HEK293 (cell line): ENCODE measurements at regions not wholly inside any gene's neighbourhood (a gene's known extent, or its start where the extent isn't known, plus 50 kb on each side); places are given as distances from the start of the nearest gene placed in this dataset.

Experiments used
- CTCF ChIA-PET: fragments of 350-600 bp; formaldehyde crosslinking; extraction: SDS; loops from one replicate; lab custom pipeline; 2021; ENCODE audit warnings: antibody characterized with exemption; lab: Yijun Ruan, JAX
- POLR2A ChIA-PET: fragments of 300-600 bp; formaldehyde crosslinking; extraction: SDS; loops from one replicate; lab custom pipeline; 2020; ENCODE audit warnings: antibody characterized with exemption, inconsistent platforms; lab: Yijun Ruan, JAX
- H3K27ac ChIP-seq: fragments of 200-500 bp; sonication (Bioruptor generic); 2 replicates; pipeline ENCODE4 v1.5.1; 2014; ENCODE audit warnings: low read depth, low read length, control low read depth, inconsistent platforms; ENCODE audit errors: extremely low read depth
- H3K36me3 ChIP-seq, 2 experiments: fragments of 200-500 bp in 1 of 2; sonication (Bioruptor generic) in 1 of 2; 1 replicate in 1 of 2; 2 replicates in 1 of 2; pipeline ENCODE4 v1.5.1; 2014 to 2017; ENCODE audit warnings: inconsistent platforms in 2 of 2, low read length in 2 of 2; ENCODE audit not compliant: control insufficient read depth in 2 of 2, insufficient read depth in 1 of 2
- H3K4me1 ChIP-seq: fragments of 200-500 bp; sonication (Bioruptor generic); 2 replicates; pipeline ENCODE4 v1.5.1; 2014; ENCODE audit warnings: mild to moderate bottlenecking, low read length, inconsistent platforms; ENCODE audit not compliant: control insufficient read depth, insufficient read depth
- H3K4me3 ChIP-seq: 2 replicates; pipeline ENCODE4 v1.5.1; 2011; ENCODE audit warnings: low read depth, mild to moderate bottlenecking, control low read depth, low read length, moderate library complexity
- H3K9me3 ChIP-seq: fragments of 200-500 bp; sonication (Bioruptor generic); 2 replicates; pipeline ENCODE4 v1.5.1; 2014; ENCODE audit warnings: low read depth, low read length, inconsistent platforms; ENCODE audit not compliant: control insufficient read depth, insufficient read depth
- EGR2 ChIP-seq: fragments of 450-650 bp; formaldehyde crosslinking; IDR thresholded peaks from 2 replicates; pipeline ENCODE4 v1.5.1; 2016; ENCODE audit warnings: low read depth, missing biosample characterization, missing genetic modification characterization
- GFI1B ChIP-seq: fragments of 450-650 bp; formaldehyde crosslinking; IDR thresholded peaks from 2 replicates; pipeline ENCODE4 v1.5.1; 2016; ENCODE audit warnings: missing biosample characterization, missing genetic modification characterization
- GLI2 ChIP-seq: fragments of 450-650 bp; formaldehyde crosslinking; IDR thresholded peaks from 2 replicates; pipeline ENCODE4; 2017; ENCODE audit warnings: missing biosample characterization, missing genetic modification characterization, low read depth, borderline replicate concordance
- HOXA7 ChIP-seq: sonication (generic); formaldehyde crosslinking; IDR thresholded peaks from 2 replicates; pipeline ENCODE4 v1.8.1; 2022; ENCODE audit warnings: missing genetic modification reagents, borderline replicate concordance
- KLF8 ChIP-seq: fragments of 450-650 bp; formaldehyde crosslinking; IDR thresholded peaks from 2 replicates; pipeline ENCODE4 v1.5.1; 2016; ENCODE audit warnings: missing biosample characterization, missing genetic modification characterization
- RBAK ChIP-seq: fragments of 450-650 bp; formaldehyde crosslinking; IDR thresholded peaks from 2 replicates; pipeline ENCODE4 v1.5.1; 2016; ENCODE audit warnings: missing biosample characterization, missing genetic modification characterization
- REPIN1 ChIP-seq: fragments of 450-650 bp; formaldehyde crosslinking; IDR thresholded peaks from 2 replicates; pipeline ENCODE4 v1.5.1; 2017; ENCODE audit warnings: missing biosample characterization, missing genetic modification characterization, low read depth
- SCRT2 ChIP-seq: fragments of 450-650 bp; formaldehyde crosslinking; IDR thresholded peaks from 2 replicates; pipeline ENCODE4 v1.5.1; 2016; ENCODE audit warnings: missing biosample characterization, missing genetic modification characterization
- TRIM28 ChIP-seq: IDR thresholded peaks from 2 replicates; pipeline ENCODE4 v1.6.1; 2011; ENCODE audit warnings: low read length, control low read depth, borderline replicate concordance
- ZBTB1 ChIP-seq: fragments of 450-650 bp; formaldehyde crosslinking; IDR thresholded peaks from 2 replicates; pipeline ENCODE4 v1.5.1; 2016; ENCODE audit warnings: missing biosample characterization, missing genetic modification characterization
- ZNF114 ChIP-seq: fragments of 450-650 bp; formaldehyde crosslinking; IDR thresholded peaks from 2 replicates; pipeline ENCODE4 v1.5.0; 2017; ENCODE audit warnings: missing biosample characterization, missing genetic modification characterization
- ZNF133 ChIP-seq: fragments of 450-650 bp; formaldehyde crosslinking; IDR thresholded peaks from 2 replicates; pipeline ENCODE4 v1.5.1; 2016; ENCODE audit warnings: missing biosample characterization, missing genetic modification characterization
- ZNF146 ChIP-seq: fragments of 450-650 bp; formaldehyde crosslinking; IDR thresholded peaks from 2 replicates; pipeline ENCODE4 v1.5.1; 2016; ENCODE audit warnings: missing biosample characterization, missing genetic modification characterization
- ZNF2 ChIP-seq: fragments of 450-650 bp; formaldehyde crosslinking; IDR thresholded peaks from 2 replicates; pipeline ENCODE4 v1.5.1; 2016; ENCODE audit warnings: missing biosample characterization, missing genetic modification characterization
- ZNF214 ChIP-seq: fragments of 450-650 bp; formaldehyde crosslinking; IDR thresholded peaks from 2 replicates; pipeline ENCODE4 v1.5.1; 2017; ENCODE audit warnings: missing biosample characterization, mild to moderate bottlenecking, missing genetic modification characterization, borderline replicate concordance
- ZNF223 ChIP-seq: fragments of 450-650 bp; formaldehyde crosslinking; IDR thresholded peaks from 2 replicates; pipeline ENCODE4 v1.5.1; 2016; ENCODE audit warnings: missing biosample characterization, missing genetic modification characterization
- ZNF274 ChIP-seq, 2 experiments: fragments of 200-500 bp in 1 of 2; fragments of 450-650 bp in 1 of 2; sonication (Bioruptor generic) in 1 of 2; formaldehyde crosslinking in 1 of 2; IDR thresholded peaks; 2 replicates each; pipeline versions ENCODE4 v1.5.1 to v1.6.1; 2014 to 2016; ENCODE audit warnings: borderline replicate concordance in 1 of 2, inconsistent platforms in 1 of 2, low read length in 1 of 2, missing biosample characterization in 1 of 2, missing genetic modification characterization in 1 of 2
- ZNF311 ChIP-seq: fragments of 450-650 bp; formaldehyde crosslinking; IDR thresholded peaks from 2 replicates; pipeline ENCODE4 v1.5.1; 2017; ENCODE audit warnings: missing biosample characterization, missing genetic modification characterization, borderline replicate concordance
- ZNF37A ChIP-seq: fragments of 450-650 bp; IDR thresholded peaks from 2 replicates; pipeline ENCODE4 v1.5.1; 2018; ENCODE audit warnings: missing biosample characterization, missing genetic modification characterization
- ZNF529 ChIP-seq: fragments of 450-650 bp; formaldehyde crosslinking; IDR thresholded peaks from 2 replicates; pipeline ENCODE4 v1.5.1; 2017; ENCODE audit warnings: missing genetic modification characterization, missing biosample characterization; ENCODE audit not compliant: insufficient replicate concordance
- ZNF677 ChIP-seq: fragments of 450-650 bp; IDR thresholded peaks from 2 replicates; pipeline ENCODE4 v1.5.0; 2018; ENCODE audit warnings: missing biosample characterization, mild to moderate bottlenecking, missing genetic modification characterization, moderate library complexity
- ZNF747 ChIP-seq: fragments of 450-650 bp; formaldehyde crosslinking; IDR thresholded peaks from 2 replicates; pipeline ENCODE4 v1.5.1; 2016; ENCODE audit warnings: missing biosample characterization, missing genetic modification characterization
- ZNF776 ChIP-seq: fragments of 450-650 bp; formaldehyde crosslinking; IDR thresholded peaks from 2 replicates; pipeline ENCODE4 v1.5.0; 2017; ENCODE audit warnings: missing biosample characterization, missing genetic modification characterization, borderline replicate concordance
- ZNF777 ChIP-seq: fragments of 450-650 bp; formaldehyde crosslinking; IDR thresholded peaks from 2 replicates; pipeline ENCODE4 v1.5.1; 2017; ENCODE audit warnings: missing biosample characterization, missing genetic modification characterization, borderline replicate concordance
- ZSCAN16 ChIP-seq: fragments of 450-650 bp; formaldehyde crosslinking; IDR thresholded peaks from 2 replicates; pipeline ENCODE4 v1.5.1; 2016; ENCODE audit warnings: missing biosample characterization, missing genetic modification characterization
- TF ChIP-seq, protein P1 (sequence below): fragments of 450-650 bp; formaldehyde crosslinking; IDR thresholded peaks from 2 replicates; pipeline ENCODE4 v1.5.1; 2017; ENCODE audit warnings: missing biosample characterization, missing genetic modification characterization
- TF ChIP-seq, protein P2 (sequence below): fragments of 450-650 bp; formaldehyde crosslinking; IDR thresholded peaks from 2 replicates; pipeline ENCODE4 v1.5.1; 2016; ENCODE audit warnings: missing biosample characterization, missing genetic modification characterization
- TF ChIP-seq, protein P3 (sequence below): fragments of 450-650 bp; formaldehyde crosslinking; IDR thresholded peaks from 2 replicates; pipeline ENCODE4 v1.5.1; 2016; ENCODE audit warnings: missing biosample characterization, missing genetic modification characterization
- TF ChIP-seq, protein P4 (sequence below): fragments of 450-650 bp; formaldehyde crosslinking; conservative IDR thresholded peaks from 2 replicates; pipeline ENCODE4 v1.5.1; 2016; ENCODE audit warnings: low read depth, missing biosample characterization, missing genetic modification characterization

DNA sequence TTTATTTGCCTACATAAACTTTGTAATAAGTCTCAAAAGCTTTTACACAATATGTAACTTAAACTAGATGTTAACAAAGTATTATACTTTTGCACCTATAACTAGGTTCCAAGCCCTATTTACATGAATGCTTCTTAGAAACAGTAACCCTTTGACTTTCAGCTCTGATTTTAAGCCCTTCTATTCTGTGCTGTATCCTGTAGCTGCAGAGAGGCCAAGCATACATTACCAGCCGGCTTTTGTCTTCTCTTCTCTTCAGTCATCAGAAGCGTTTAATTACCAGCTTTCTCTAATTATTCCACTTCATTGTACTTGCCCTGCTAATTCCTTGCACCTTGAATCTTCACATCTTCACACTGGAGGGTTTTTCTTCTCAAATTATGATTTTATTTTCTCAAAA, 403.1 kb downstream of the PDGFC start:
- ChIA-PET CTCF (no interaction called here), POLR2A (no interaction called here)
- H3K9me3 ChIP-seq: no peaks in the 10 kb centered on the region
- no peaks in the 10 kb centered on the region for H3K36me3 ChIP-seq
- TF ChIP-seq ZNF677 (tag by site-specific recombination): no peak
- no peak for TF ChIP-seq ZNF37A (tag by site-specific recombination)
- TF ChIP-seq ZNF529 (tag by site-specific recombination): no peak
- no peak for TF ChIP-seq ZNF274 (IDR thresholded peaks at IDR 0.05; ENCODE audit: low read length)
- TF ChIP-seq ZNF274 (tag by site-specific recombination; IDR thresholded peaks at IDR 0.05; ENCODE audit: borderline replicate concordance): no peak
- TF ChIP-seq GLI2 (tag by site-specific recombination): no peak
- TF ChIP-seq, protein P1, sequence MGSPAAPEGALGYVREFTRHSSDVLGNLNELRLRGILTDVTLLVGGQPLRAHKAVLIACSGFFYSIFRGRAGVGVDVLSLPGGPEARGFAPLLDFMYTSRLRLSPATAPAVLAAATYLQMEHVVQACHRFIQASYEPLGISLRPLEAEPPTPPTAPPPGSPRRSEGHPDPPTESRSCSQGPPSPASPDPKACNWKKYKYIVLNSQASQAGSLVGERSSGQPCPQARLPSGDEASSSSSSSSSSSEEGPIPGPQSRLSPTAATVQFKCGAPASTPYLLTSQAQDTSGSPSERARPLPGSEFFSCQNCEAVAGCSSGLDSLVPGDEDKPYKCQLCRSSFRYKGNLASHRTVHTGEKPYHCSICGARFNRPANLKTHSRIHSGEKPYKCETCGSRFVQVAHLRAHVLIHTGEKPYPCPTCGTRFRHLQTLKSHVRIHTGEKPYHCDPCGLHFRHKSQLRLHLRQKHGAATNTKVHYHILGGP (tag by site-specific recombination): no peak
- no peak for TF ChIP-seq HOXA7
- no peak for TF ChIP-seq ZNF223 (tag by site-specific recombination)
- no peak for TF ChIP-seq TRIM28
- no peak for TF ChIP-seq ZSCAN16 (tag by site-specific recombination)
- TF ChIP-seq ZNF311 (tag by site-specific recombination): no peak
- TF ChIP-seq KLF8 (tag by site-specific recombination): no peak
- no peak for TF ChIP-seq ZNF777 (tag by site-specific recombination)
- TF ChIP-seq ZNF747 (tag by site-specific recombination): no peak
- TF ChIP-seq, protein P2, sequence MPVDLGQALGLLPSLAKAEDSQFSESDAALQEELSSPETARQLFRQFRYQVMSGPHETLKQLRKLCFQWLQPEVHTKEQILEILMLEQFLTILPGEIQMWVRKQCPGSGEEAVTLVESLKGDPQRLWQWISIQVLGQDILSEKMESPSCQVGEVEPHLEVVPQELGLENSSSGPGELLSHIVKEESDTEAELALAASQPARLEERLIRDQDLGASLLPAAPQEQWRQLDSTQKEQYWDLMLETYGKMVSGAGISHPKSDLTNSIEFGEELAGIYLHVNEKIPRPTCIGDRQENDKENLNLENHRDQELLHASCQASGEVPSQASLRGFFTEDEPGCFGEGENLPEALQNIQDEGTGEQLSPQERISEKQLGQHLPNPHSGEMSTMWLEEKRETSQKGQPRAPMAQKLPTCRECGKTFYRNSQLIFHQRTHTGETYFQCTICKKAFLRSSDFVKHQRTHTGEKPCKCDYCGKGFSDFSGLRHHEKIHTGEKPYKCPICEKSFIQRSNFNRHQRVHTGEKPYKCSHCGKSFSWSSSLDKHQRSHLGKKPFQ (tag by site-specific recombination): no peak
- no peak for TF ChIP-seq ZNF2 (tag by site-specific recombination)
- no peak for TF ChIP-seq ZNF114 (tag by site-specific recombination)
- no peak for TF ChIP-seq ZNF146 (tag by site-specific recombination)
- TF ChIP-seq ZNF776 (tag by site-specific recombination): no peak
- no peak for TF ChIP-seq SCRT2 (tag by site-specific recombination)
- H3K4me3 ChIP-seq: no peak overlapping the region
- H3K27ac ChIP-seq: no peak overlapping the region
- H3K4me1 ChIP-seq: no peaks in the 10 kb centered on the region; the same call in 1 of the 2 replicates

DNA sequence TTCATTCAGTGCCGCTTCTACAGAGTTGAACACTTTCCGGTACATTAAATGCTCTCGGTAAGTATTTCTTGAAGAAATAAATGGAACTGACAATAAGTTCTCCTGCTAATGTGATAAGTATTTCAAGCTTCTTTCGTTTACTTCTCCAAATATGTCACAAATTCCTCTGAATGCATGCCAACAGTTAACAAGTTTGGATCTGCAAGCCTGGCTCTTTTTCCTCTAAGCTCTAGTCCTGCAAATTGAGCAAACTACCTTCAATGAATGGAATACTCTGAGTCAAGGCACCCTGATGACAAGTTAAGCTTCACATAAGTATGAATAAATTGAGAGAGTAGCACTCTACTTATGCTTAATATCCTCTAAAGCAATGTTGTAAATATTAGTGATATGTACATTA, 403.6 kb downstream of the PDGFC start:
- ChIA-PET CTCF (no interaction called here), POLR2A (no interaction called here)
- H3K9me3 ChIP-seq: no peaks in the 10 kb centered on the region
- no peaks in the 10 kb centered on the region for H3K36me3 ChIP-seq
- H3K27ac ChIP-seq: no peak overlapping the region
- H3K4me3 ChIP-seq: no peak overlapping the region
- no peaks in the 10 kb centered on the region; the same call in 1 of the 2 replicates for H3K4me1 ChIP-seq
- TF ChIP-seq, protein P3, sequence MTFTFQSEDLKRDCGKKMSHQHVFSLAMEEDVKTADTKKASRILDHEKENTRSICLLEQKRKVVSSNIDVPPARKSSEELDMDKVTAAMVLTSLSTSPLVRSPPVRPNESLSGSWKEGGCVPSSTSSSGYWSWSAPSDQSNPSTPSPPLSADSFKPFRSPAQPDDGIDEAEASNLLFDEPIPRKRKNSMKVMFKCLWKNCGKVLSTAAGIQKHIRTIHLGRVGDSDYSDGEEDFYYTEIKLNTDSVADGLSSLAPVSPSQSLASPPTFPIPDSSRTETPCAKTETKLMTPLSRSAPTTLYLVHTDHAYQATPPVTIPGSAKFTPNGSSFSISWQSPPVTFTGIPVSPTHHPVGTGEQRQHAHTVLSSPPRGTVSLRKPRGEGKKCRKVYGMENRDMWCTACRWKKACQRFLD (tag by site-specific recombination): no peak
- no peak for TF ChIP-seq GFI1B (tag by site-specific recombination)
- TF ChIP-seq, protein P4, sequence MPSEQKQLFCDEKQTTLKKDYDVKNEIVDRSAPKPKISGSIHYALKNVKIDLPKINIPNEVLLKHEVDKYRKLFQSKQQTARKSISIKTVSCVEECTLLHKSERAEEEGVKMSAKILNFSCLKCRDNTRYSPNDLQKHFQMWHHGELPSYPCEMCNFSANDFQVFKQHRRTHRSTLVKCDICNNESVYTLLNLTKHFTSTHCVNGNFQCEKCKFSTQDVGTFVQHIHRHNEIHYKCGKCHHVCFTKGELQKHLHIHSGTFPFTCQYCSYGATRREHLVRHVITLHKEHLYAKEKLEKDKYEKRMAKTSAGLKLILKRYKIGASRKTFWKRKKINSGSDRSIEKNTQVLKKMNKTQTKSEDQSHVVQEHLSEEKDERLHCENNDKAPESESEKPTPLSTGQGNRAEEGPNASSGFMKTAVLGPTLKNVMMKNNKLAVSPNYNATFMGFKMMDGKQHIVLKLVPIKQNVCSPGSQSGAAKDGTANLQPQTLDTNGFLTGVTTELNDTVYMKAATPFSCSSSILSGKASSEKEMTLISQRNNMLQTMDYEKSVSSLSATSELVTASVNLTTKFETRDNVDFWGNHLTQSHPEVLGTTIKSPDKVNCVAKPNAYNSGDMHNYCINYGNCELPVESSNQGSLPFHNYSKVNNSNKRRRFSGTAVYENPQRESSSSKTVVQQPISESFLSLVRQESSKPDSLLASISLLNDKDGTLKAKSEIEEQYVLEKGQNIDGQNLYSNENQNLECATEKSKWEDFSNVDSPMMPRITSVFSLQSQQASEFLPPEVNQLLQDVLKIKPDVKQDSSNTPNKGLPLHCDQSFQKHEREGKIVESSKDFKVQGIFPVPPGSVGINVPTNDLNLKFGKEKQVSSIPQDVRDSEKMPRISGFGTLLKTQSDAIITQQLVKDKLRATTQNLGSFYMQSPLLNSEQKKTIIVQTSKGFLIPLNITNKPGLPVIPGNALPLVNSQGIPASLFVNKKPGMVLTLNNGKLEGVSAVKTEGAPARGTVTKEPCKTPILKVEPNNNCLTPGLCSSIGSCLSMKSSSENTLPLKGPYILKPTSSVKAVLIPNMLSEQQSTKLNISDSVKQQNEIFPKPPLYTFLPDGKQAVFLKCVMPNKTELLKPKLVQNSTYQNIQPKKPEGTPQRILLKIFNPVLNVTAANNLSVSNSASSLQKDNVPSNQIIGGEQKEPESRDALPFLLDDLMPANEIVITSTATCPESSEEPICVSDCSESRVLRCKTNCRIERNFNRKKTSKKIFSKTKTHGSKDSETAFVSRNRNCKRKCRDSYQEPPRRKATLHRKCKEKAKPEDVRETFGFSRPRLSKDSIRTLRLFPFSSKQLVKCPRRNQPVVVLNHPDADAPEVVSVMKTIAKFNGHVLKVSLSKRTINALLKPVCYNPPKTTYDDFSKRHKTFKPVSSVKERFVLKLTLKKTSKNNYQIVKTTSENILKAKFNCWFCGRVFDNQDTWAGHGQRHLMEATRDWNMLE (tag by site-specific recombination): no peak
- TF ChIP-seq EGR2: no peak
- TF ChIP-seq ZBTB1 (tag by site-specific recombination): no peak
- TF ChIP-seq RBAK (tag by site-specific recombination): no peak
- no peak for TF ChIP-seq SCRT2 (tag by site-specific recombination)
- TF ChIP-seq REPIN1 (tag by site-specific recombination): no peak
- TF ChIP-seq ZNF133 (tag by site-specific recombination): no peak
- TF ChIP-seq ZNF214 (tag by site-specific recombination): no peak
